Gastroesophageal sphincter (tissue), 3 donors: ENCODE measurements at regions not wholly inside any gene's neighbourhood (a gene's known extent, or its start where the extent isn't known, plus 50 kb on each side); places are given as distances from the start of the nearest gene placed in this dataset.

Experiments
- CTCF ChIP-seq, 4 experiments: fragments of 200-600 bp in 2 of 4; fragments of 450-650 bp in 2 of 4; sonication (generic) in 1 of 4; IDR thresholded peaks; one replicate each; pipeline ENCODE4 v1.5.1; 2017 to 2019; ENCODE audit warnings: antibody characterized with exemption in 4 of 4, mild to moderate bottlenecking in 2 of 4, moderate library complexity in 2 of 4
- POLR2A ChIP-seq, 2 donors: fragments of 450-650 bp; IDR thresholded peaks; one replicate each; pipeline ENCODE4 v1.6.1; 2017; ENCODE audit warnings: antibody characterized with exemption in 2 of 2, mild to moderate bottlenecking in 2 of 2, moderate library complexity in 1 of 2
- POLR2AphosphoS5 ChIP-seq: sonication (generic); formaldehyde crosslinking; IDR thresholded peaks from one replicate; pipeline ENCODE4 v1.6.1; 2017; ENCODE audit warnings: antibody characterized with exemption

- no peak for TF ChIP-seq CTCF (IDR thresholded peaks at IDR 0.05)
- no peak for TF ChIP-seq POLR2AphosphoS5
- TF ChIP-seq POLR2A (IDR thresholded peaks at IDR 0.05), result no peak
These were observed 151.1 kb downstream of the DKK1 start for GRCh38 chr10:52465202-52465601.
